ENCODE measurements at regions not wholly inside any gene's neighbourhood (a gene's known extent, or its start where the extent isn't known, plus 50 kb on each side); places are given as distances from the start of the nearest gene placed in this dataset.

- TF ChIP-seq CTCF (IDR thresholded peaks at IDR 0.05; ENCODE audit: extremely low read depth in 1 of 2, insufficient read depth in 1 of 2, low read depth in 1 of 2, low read length in 2 of 2) (no peak), POLR2AphosphoS5 (IDR thresholded peaks at IDR 0.05; ENCODE audit: insufficient read depth, low read depth, low read length) (no peak), EZH2 (IDR thresholded peaks at IDR 0.05; ENCODE audit: borderline replicate concordance, low read depth, low read length, severe bottlenecking) (no peak), POLR2A (IDR thresholded peaks at IDR 0.05; ENCODE audit: low read depth, low read length) (no peak), MYC (IDR thresholded peaks at IDR 0.05; ENCODE audit: low read depth, low read length) (no peak)
Observed at GRCh38 chr9:106085479-106085878, 391.1 kb downstream of the TMEM38B start.
